ENCODE measurements at regions not wholly inside any gene's neighbourhood (a gene's known extent, or its start where the extent isn't known, plus 50 kb on each side); places are given as distances from the start of the nearest gene placed in this dataset.

DNA sequence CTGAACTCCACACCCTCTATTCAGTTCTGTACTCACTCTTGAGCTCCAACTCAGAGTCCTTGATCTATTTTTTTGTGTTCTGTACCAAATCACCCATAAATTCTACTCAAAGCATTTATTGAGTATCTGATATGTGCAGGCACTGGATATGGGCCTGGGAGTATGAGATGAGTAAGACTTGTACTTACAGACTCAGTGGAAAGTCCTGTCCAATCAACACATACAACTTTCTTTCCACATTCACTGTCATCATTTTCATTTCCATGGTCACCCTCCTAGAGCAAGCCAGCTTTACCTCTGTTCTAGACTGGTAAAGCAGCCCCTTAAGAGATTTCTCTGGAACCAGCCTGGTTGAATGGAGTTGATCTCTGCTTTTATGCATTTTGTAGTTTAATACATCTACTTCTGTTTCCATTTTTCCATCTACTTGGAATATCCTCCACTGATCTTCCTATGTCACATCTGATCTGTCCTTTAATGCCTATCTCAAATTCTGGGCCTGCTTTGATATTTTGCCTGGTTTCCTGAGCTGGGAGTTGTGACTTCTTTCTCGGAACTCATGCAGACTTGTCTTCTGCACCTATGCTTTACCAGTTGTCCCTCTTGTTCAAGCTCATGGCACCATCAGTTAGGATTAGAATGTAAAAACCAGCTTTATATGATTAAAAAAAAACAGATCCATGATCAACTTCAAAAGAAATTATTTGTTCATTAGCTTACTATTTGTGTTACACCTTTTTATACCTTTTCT is 96.9 kb upstream of the GLS start:
- ChIA-PET POLR2A (no interaction called here), CTCF (interaction anchor here (0.8 to 3.7 kb wide), 15 partner anchors 9 to 372 kb away, joined by 3 to 16 read pairs (median 4); no protein-coding TSS in a partner anchor)
- TF ChIP-seq, protein P1, sequence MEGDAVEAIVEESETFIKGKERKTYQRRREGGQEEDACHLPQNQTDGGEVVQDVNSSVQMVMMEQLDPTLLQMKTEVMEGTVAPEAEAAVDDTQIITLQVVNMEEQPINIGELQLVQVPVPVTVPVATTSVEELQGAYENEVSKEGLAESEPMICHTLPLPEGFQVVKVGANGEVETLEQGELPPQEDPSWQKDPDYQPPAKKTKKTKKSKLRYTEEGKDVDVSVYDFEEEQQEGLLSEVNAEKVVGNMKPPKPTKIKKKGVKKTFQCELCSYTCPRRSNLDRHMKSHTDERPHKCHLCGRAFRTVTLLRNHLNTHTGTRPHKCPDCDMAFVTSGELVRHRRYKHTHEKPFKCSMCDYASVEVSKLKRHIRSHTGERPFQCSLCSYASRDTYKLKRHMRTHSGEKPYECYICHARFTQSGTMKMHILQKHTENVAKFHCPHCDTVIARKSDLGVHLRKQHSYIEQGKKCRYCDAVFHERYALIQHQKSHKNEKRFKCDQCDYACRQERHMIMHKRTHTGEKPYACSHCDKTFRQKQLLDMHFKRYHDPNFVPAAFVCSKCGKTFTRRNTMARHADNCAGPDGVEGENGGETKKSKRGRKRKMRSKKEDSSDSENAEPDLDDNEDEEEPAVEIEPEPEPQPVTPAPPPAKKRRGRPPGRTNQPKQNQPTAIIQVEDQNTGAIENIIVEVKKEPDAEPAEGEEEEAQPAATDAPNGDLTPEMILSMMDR (IDR thresholded peaks at IDR 0.05; ENCODE audit: control extremely low read depth, extremely low read depth, low read depth, missing control alignments): no peak
- no peak for DNase-seq (ENCODE audit: extremely low spot score)

DNA sequence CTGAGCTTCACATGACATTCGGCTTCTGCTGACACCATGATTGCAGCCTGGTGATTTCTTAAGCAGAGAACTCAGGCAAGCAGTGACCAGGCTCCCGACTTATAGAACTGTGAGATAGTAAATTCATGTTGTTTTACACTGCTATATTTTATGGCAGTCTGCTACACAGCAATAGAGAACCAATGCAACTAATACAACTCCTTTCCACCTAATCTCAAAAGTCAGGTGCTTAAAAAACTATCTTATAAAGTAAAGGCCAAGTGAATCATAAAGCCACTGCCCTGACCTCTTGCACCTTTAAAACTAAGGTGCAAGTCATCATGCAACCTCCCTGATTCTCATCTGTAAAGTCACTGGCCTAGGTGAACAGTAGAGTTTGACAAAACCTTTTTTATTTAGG is 95.3 kb upstream of the GLS start:
- POLR2A ChIA-PET: no interaction called here
- TF ChIP-seq, protein P1 (IDR thresholded peaks at IDR 0.05; ENCODE audit: control extremely low read depth, extremely low read depth, low read depth, missing control alignments): no peak
- no peak for DNase-seq (ENCODE audit: extremely low spot score)
- CTCF ChIA-PET: interaction anchor here (1.7 to 3.7 kb wide), 3 partner anchors 8 to 370 kb away, joined by 4 to 16 read pairs (median 5); no protein-coding TSS in a partner anchor

DNA sequence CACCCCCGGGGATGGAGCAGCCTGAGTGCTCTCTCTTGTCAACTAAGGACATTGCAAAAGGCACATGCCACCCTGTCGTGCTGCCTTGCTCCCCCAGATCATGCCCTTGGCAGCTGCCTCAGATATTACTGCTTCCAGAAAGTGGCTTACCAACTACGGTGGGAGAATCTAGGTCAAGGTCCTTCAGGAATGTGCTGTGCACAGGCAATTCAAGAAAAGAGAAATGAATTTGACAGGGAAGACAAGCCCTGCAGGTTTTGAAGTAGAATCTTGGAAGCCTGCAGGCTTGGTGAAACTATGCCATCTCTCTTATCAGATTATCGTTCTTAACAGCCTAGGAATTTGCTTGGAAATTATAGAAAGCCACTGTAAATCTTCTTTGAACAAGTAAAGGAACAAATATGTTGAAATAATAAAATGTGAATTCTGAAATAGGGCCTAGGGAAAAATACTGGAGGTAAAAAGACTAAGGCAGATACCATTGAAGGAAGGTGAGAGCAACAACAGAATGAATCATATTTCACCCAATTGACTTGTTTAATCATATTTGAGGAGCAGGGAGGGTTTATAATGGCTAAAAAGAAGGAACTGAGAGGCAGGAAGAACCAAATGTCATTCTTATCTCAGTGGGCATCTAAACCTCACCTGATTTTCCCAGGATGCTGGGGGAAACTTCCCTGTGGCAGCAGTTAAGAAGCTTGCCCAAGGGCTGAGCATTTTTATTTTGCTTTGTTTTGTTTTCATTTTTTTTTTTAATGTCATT is 94.0 kb upstream of the GLS start:
- DNase-seq (ENCODE audit: extremely low spot score): no peak
- TF ChIP-seq, protein P1 (IDR thresholded peaks at IDR 0.05; ENCODE audit: control extremely low read depth, extremely low read depth, low read depth, missing control alignments): no peak
- ChIA-PET POLR2A (no interaction called here), CTCF (no interaction called here)

DNA sequence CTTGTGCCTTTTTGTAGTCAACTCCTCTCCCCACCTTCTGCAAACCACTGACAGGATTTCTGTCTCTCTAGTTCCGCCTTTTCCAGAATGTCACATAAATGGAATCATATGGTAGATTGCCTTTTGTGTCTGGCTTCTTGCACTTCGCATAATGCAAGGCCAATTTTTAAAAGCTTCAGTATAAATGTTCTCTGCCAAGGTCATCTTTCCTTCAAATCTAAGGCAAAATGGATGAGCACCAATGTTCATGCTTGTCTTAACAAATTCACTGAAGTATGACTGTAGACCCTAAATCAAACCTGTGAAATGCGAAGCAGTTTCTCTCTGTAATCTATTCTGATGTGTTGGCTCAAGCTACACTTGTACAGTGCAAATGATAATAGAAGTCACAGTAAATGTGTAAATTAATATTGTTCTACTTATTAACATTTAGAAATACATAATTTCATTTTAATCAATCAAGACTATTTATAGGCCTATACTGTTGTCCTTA is 92.8 kb upstream of the GLS start:
- CTCF ChIA-PET: no interaction called here
- TF ChIP-seq, protein P1 (IDR thresholded peaks at IDR 0.05; ENCODE audit: control extremely low read depth, extremely low read depth, low read depth, missing control alignments): no peak
- DNase-seq (ENCODE audit: extremely low spot score): no peak
- POLR2A ChIA-PET: no interaction called here

DNA sequence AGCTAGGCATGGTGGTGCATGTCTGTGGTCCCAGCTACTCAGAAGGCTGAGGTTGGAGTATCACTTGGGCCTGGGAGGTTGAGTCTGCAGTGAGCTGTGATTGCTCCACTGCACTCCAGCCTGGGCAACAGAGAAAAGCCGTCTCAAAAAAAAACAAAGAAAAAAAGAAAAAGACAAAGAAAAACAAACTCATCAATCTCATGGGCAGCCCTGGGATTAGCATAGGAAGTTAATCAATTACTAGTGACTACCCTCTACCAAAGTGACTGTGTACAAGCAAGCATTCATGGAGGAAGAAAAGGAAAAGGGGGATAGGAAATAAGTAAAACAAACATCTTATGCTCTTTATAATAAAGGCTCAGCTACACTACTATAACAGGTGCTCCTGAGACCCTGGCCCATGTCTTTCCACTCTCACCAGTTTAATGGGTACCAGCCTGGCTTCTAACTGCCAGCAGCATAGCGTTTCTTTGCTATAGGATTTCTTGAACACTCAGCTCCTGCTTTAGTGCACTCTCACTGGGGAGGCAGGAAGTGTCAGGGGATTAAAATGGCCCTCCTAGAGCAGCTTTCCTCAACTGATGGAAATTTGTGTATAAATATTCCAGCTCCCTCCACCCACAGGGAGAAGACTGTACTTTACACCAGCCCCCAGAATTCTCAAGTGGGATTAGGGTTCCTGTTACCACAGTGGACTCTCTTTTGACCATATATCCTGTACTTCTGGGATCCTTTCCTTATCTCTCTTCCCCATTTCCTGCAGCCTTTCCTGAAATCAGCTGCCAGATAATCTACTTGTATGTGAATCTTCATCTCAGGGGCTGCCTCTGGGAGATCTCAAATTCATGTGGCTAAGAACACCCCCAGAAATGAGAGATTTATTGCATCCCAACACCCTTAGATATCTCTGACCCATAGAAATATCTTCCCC is 91.3 kb upstream of the GLS start:
- DNase-seq (ENCODE audit: extremely low spot score): no peak
- TF ChIP-seq, protein P1 (IDR thresholded peaks at IDR 0.05; ENCODE audit: control extremely low read depth, extremely low read depth, low read depth, missing control alignments): no peak
- ChIA-PET CTCF (interaction anchor here (0.8 kb wide), 1 partner anchor 9 kb away, joined by 3 read pairs; no protein-coding TSS in a partner anchor), POLR2A (no interaction called here)
